ENCODE measurements at regions not wholly inside any gene's neighbourhood (a gene's known extent, or its start where the extent isn't known, plus 50 kb on each side); places are given as distances from the start of the nearest gene placed in this dataset.

DNA sequence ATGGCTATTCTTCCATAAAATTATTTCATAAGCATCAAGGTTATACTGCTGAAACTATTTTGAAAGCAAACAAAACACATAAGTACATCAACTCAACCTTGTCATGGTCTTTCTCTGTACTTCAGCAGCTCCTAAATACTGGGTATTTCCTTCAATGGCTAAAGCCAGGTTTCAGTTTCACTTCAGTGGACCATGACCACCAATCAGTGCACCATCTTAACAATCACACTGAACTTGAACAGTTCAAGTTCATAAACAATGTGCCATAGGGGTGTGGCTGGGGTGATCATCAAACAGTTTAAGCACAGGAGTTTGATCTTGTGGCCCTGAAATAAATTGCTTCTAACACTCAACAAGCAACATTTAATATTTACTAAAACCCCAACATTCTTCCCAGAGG lies 124.1 kb upstream of the FIGN start:
- in situ Hi-C loops (cut with HindIII; ENCODE audit: low pct_unique_long_range_greater_than_20kb, low sequenced_read_pairs), result no loop called here
- peak; percentile 24 for DNase-seq (ENCODE audit: low read depth, low spot score)

DNA sequence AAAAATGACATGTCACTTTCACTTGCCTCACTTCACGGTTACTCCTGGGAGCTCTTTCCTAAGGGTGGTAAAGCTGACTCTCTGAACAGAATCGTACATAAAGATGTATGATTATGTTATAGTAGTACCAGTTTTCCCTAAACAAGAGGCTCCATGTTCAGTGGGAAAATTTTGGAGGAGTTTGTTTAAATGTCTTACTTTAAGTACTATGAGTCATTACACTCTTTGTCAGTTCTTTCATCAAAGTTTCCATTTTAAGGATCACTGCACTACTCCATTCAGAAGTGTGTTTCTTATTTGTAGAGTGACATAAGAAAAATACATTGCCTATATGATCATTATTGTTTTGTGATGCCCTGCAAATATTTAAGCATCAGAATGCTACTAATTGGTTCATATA lies 121.1 kb upstream of the FIGN start:
- in situ Hi-C loops (cut with HindIII; ENCODE audit: low pct_unique_long_range_greater_than_20kb, low sequenced_read_pairs), result no loop called here
- no peak for DNase-seq (ENCODE audit: low read depth, low spot score)

DNA sequence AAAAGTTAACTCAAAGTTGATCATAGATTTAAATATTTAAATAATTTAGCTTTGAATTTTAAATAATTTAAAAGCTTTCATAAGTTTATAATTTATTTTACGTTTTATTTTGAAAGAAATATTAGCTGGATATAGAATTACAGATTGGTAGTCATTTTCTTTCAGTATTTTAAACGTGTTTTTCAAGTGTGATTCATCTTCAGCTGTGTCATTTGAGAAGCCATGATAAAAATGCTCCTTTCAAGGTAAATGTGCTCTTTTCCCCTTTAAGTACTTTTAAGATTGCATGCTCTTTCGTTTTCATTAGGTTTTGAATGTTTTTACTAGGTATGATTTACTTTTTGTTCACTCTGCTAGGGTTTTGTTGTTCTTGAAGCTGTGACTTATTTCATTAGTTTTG lies 116.8 kb upstream of the FIGN start:
- in situ Hi-C loops (cut with HindIII; ENCODE audit: low pct_unique_long_range_greater_than_20kb, low sequenced_read_pairs), result no loop called here

DNA sequence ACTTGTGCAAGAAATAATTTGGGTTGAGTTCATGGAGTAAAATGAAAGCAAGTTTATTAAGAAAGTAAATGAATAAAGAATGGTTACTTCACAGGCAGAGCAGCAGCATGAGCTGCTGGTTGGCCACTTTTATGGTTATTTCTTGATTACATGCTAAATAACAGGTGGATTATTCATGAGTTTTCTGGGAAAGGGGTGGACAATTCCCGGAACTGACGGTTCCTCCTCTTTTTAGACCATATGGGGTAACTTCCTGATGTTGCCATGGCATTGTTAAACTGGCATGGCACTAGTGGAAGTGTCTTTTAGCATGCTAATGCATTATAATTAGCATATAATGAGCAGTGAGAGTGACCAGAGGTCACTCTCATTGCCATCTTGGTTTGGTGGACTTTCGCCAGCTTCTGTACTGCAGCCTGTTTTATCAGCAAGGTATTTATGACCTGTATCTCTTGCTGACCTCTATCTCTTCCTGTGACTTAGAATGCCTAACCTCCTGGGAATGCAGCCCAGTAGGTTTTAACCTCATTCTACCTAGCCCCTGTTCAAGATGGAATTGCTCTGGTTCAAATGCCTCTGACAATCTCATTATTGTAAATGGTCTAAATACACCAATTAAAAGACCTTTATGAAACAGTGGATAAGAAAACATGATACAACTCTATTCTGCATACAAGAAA lies 114.1 kb upstream of the FIGN start:
- in situ Hi-C loops (cut with HindIII; ENCODE audit: low pct_unique_long_range_greater_than_20kb, low sequenced_read_pairs), result no loop called here
- no peak for DNase-seq (ENCODE audit: low read depth, low spot score)

More for the DNA sequence above, 116.8 kb upstream of the FIGN start:
- DNase-seq (ENCODE audit: low read depth, low spot score), result no peak

DNA sequence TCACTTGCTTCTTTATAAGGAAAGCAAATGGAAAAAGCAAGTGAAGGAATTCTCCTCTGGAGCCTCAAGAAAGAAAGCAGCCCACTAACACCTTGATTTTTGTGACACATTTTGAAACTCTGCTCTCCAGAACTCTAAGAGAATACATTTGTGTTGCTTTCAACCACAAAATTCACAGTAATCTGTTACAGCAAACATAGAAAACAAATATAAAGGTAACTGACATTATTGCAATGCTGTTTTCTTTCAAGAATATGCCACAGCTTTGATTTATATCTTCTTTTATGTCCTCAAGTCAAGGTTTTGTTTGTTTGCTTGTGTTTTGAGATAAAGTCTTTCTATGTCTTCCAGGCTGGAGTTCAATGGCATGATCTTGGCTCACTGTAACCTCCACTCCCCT lies 103.1 kb upstream of the FIGN start:
- no peak for DNase-seq (ENCODE audit: low read depth, low spot score)
- in situ Hi-C loops (cut with HindIII; ENCODE audit: low pct_unique_long_range_greater_than_20kb, low sequenced_read_pairs), result no loop called here

DNA sequence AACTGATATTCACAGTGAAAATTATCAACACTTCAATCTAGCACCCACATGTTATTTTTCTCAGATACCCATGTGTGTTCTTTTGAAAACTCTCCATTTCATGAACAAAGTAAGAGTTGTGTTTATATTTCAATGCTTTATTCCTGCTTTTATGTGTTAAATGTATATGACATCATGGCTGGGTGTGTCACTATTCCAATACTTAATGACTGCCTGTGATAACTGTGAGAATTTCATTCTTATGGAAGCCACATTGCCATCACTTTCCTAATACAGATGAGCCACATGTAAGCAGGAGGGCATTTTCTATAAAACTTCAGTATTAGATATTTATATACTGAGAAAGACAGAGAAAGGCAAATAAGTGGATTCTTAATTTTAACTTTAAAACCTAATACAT lies 100.4 kb upstream of the FIGN start:
- in situ Hi-C loops (cut with HindIII; ENCODE audit: low pct_unique_long_range_greater_than_20kb, low sequenced_read_pairs), result no loop called here
- DNase-seq (ENCODE audit: low read depth, low spot score), result no peak

DNA sequence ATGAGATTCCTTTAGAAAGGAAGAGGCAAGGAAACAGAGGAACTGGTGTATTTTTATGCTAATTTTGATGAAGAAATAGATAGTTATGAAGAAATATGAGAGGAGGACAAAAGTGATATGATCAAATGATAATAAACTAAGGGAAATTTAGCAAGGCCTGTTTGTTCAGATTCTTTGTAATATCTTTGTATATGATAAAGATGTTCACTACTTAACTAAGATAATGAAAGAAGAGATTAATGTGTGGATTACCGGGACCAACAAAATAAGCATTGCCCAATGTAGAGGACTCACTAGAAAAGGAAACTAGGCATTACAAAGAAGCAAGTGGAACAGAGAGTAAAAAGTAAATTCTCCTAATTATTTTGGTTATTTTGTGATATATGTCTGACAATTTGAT lies 99.0 kb upstream of the FIGN start:
- no peak for DNase-seq (ENCODE audit: low read depth, low spot score)
- in situ Hi-C loops (cut with HindIII; ENCODE audit: low pct_unique_long_range_greater_than_20kb, low sequenced_read_pairs), result no loop called here

DNA sequence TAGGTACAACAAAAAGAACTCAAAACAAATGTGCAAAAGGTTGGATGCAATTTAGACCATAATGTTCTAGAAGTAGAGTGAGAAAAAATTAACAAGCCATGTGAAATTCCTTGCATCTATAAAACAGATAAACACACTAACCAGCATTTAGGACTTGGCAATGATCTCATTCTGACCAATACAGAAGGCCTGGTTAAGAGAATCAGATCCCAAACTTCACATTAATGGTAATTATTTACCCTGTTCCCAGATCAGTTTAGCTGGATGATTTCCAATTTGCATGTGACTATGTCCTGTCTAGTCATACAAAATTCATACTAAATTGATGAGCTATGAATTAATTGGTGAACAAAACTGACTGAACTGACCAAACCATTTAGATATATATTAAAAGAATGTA lies 98.4 kb upstream of the FIGN start:
- no peak for DNase-seq (ENCODE audit: low read depth, low spot score)
- in situ Hi-C loops (cut with HindIII; ENCODE audit: low pct_unique_long_range_greater_than_20kb, low sequenced_read_pairs), result no loop called here

DNA sequence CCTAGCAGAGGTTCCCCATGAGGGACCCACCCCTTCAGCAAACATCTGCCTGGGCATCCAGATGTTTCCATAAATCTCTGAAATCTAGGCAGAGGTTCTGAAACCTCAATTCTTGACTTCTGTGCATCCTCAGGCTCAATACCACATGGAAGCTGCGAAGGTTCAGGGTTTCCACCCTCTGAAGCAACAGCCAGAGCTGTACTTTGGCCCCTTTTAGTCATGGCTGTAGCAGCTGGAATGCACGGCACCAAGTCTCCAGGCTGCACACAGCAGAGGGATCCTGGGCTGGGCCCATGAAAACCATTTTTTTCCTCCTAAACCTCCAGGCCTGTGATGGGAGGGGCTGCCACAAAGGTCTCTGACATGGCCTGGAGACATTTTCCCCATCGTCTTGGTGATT lies 93.0 kb upstream of the FIGN start:
- in situ Hi-C loops (cut with HindIII; ENCODE audit: low pct_unique_long_range_greater_than_20kb, low sequenced_read_pairs), result no loop called here
- DNase-seq (ENCODE audit: low read depth, low spot score), result no peak

DNA sequence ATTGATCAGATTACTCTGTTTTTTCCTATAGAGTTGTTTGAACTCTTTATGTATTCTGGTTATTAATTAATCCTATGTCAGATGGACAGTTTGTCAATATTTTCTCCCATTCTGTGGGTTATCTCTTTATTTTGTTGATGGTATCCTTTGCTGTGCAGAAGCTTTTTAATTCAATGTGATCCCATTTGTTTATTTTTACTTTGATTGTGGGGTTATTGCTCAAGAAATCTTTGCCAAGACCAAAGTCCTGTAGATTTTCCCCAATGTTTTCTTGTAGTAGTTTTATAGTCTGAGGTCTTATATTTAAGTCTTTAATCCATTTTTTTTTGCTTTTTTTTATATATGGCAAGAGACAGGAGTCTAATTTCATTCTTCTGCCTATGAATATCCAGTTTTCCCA lies 86.2 kb upstream of the FIGN start:
- DNase-seq (ENCODE audit: low read depth, low spot score), result no peak
- in situ Hi-C loops (cut with HindIII; ENCODE audit: low pct_unique_long_range_greater_than_20kb, low sequenced_read_pairs), result no loop called here

DNA sequence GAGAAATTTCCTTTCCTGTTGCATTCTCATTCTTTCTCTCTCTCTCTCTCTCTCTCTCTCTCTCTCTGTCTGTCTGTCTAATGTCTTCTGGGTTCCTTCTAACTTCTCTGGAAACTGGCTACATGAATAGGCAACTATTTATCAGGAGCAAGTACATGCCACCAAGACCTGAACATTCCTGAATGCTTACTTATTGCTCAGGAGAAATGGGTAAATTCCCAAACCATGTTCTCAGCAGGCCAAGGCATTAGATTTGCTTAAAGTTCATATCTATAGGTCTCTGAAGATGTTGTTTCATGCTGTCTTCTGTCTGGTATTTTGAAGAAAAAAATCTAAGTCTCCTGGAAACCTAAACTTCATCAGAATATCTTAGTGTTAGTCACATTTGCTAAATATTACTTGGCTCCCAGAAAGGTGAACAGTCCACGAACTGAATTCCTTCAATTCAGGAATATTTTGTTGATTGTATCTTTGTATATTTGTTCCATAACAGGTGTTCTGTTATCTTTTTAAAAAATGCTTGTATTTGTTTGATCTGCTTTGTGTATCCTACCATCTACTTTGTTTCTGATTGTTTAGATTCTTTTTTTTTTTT lies 77.2 kb upstream of the FIGN start:
- in situ Hi-C loops (cut with HindIII; ENCODE audit: low pct_unique_long_range_greater_than_20kb, low sequenced_read_pairs), result no loop called here
- no peak for DNase-seq (ENCODE audit: low read depth, low spot score)

DNA sequence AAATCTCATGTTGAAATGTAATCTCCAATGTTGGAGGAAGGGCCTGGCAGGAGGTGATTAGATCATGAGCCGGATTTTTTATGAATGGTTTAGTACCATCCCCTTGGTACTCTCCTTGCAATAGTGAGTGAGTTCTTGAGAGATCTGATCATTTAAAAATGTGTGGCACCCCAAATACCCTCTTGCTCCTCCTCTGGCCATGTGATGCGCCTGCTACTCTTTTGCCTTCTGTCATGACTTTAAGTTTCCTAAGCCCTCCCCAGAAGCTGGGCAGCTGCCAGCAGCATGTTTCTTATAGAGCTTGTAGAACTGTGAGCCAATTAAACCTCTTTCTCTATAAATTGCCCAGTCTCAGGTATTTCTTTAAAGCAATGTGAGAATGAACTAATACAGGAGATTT lies 72.6 kb upstream of the FIGN start:
- no peak for DNase-seq (ENCODE audit: low read depth, low spot score)

DNA sequence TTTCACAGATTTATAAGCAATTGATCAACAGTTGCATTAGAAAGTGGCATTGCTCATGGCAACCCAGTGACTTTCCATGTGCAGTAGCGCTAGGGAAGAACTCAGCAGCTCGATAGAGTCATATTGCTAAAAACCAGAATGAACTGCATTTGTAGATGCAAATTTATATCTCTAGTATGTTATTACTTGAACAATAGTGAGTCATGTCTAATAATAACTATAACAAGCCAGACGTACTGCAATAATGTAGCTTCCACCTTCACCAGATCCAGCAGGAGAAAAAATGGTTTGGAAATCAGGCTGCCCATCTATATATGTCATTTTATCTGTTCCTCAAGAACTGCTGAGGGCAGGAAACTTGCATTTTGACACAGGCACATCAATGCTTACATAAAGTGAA lies 66.5 kb upstream of the FIGN start:
- in situ Hi-C loops (cut with HindIII; ENCODE audit: low pct_unique_long_range_greater_than_20kb, low sequenced_read_pairs), result no loop called here
- no peak for DNase-seq (ENCODE audit: low read depth, low spot score)

More for the DNA sequence above, 72.6 kb upstream of the FIGN start:
- in situ Hi-C loops (cut with HindIII; ENCODE audit: low pct_unique_long_range_greater_than_20kb, low sequenced_read_pairs), result no loop called here

DNA sequence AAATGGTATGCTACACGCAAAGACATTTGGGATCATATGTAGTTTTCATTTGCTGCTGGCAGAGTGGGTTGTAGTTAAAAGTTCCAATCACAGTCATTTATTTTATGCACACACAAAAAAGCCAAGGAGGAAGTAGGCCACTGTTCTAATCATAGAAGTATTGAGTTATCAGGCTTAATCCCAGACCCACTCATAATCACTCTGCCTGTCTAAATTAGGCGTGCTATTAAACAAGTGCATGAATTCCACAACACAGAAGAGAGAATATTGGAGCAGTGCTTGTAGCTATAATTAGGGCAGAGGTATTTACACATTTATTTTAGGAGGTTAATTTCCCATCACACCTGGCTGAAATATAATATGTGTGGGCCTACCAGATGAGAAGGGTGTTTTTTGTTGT lies 65.7 kb upstream of the FIGN start:
- no peak for DNase-seq (ENCODE audit: low read depth, low spot score)
- in situ Hi-C loops (cut with HindIII; ENCODE audit: low pct_unique_long_range_greater_than_20kb, low sequenced_read_pairs), result no loop called here

DNA sequence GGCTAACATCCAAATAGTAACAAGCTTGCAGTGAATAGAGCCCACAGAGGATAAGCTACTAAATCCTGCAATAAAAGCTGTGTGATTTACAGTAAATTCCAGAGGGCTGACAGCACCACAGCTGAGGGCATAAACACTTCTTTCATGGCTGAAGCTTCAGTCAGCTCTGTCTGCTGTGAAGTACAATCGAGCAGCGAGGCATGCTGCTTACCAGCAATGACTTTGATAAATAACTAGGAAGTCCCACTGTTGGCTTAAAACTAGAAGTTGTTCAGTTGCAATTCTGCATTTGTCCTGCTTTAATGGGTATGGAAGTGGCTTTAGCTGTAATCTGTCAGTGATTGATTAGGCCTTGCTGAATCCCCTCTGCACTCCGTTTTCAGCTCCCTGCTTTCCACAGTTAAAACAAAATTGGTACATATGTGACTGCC lies 65.2 kb upstream of the FIGN start:
- in situ Hi-C loops (cut with HindIII; ENCODE audit: low pct_unique_long_range_greater_than_20kb, low sequenced_read_pairs), result no loop called here
- DNase-seq (ENCODE audit: low read depth, low spot score), result peak; percentile 83

DNA sequence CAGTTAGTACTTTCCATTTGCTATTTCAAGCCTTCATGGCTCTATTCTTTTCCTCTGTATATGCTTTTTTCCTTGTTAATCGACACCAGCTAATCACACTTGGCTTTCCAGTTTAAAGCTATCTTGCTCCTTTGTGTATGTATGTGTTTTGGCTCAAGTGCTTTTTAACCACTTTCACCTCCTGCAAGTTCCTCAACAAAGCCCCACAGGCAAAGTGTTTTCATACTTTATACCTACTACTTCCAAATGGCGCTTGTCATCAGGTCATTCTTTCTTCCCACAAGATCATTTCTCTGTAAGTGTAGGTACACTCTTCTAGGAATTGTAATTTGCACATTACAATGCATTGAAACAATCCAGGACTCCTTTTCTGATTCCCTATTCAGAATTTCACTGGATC lies 64.0 kb upstream of the FIGN start:
- in situ Hi-C loops (cut with HindIII; ENCODE audit: low pct_unique_long_range_greater_than_20kb, low sequenced_read_pairs), result no loop called here

DNA sequence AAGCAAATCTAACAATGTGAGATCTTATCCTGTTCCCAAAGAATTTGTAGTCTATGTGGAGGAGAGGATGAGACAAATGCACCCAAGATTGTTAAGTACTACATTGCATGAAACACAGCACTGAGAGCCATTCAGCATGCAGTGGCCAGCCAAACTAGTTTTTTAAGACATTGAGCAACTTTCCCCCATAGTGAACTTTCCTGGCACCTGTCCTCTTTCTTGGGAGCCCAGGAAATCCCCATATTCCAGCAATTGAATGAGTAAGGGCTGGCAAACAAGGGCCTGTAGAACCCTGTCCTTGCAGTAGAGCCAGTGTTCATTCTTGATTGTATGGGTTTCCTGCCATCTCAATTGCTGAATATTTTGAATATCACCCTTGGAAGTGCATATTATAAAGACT lies 58.8 kb upstream of the FIGN start:
- no peak for DNase-seq (ENCODE audit: low read depth, low spot score)
- in situ Hi-C loops (cut with HindIII; ENCODE audit: low pct_unique_long_range_greater_than_20kb, low sequenced_read_pairs), result no loop called here

More for the DNA sequence above, 64.0 kb upstream of the FIGN start:
- DNase-seq (ENCODE audit: low read depth, low spot score), result no peak
